Astrocyte (in vitro differentiated cells and primary cell): ENCODE measurements at regions not wholly inside any gene's neighbourhood (a gene's known extent, or its start where the extent isn't known, plus 50 kb on each side); places are given as distances from the start of the nearest gene placed in this dataset.

Experiments used
- DNase-seq: peaks from one replicate; pipeline ENCODE4 v3.0.0-alpha.2; 2010; ENCODE audit warnings: low read depth
- FAIRE-seq: peaks from 2 replicates; lab custom pipeline; 2011; peaks lifted over from hg19 to GRCh38; lab: Jason Lieb, UNC
- H2AFZ ChIP-seq: 2 replicates; pipeline ENCODE4 v1.6.0; 2012; ENCODE audit warnings: low read depth, low read length, inconsistent platforms
- H3K27ac ChIP-seq: 2 replicates; pipeline ENCODE4 v1.5.1; 2011; ENCODE audit warnings: low read depth, low read length, inconsistent platforms
- H3K27me3 ChIP-seq: 2 replicates; pipeline ENCODE4 v1.6.0; 2011; ENCODE audit warnings: low read length, inconsistent platforms; ENCODE audit not compliant: insufficient read depth
- H3K36me3 ChIP-seq: 2 replicates; pipeline ENCODE4 v1.5.1; 2011; ENCODE audit warnings: low read length, inconsistent platforms; ENCODE audit not compliant: insufficient read depth
- H3K4me1 ChIP-seq: 2 replicates; pipeline ENCODE4 v1.5.1; 2011; ENCODE audit warnings: low read length, inconsistent platforms; ENCODE audit not compliant: insufficient read depth
- H3K4me2 ChIP-seq: 2 replicates; pipeline ENCODE4 v1.6.0; 2012; ENCODE audit warnings: low read length, inconsistent platforms
- H3K4me3 ChIP-seq: 2 replicates; pipeline ENCODE4 v1.5.1; 2011; ENCODE audit warnings: low read depth, mild to moderate bottlenecking, low read length, inconsistent platforms; ENCODE audit not compliant: insufficient read depth
- H3K79me2 ChIP-seq: 2 replicates; pipeline ENCODE4 v1.6.0; 2012; ENCODE audit warnings: mild to moderate bottlenecking, low read length, inconsistent platforms; ENCODE audit not compliant: insufficient read depth
- H3K9ac ChIP-seq: 2 replicates; pipeline ENCODE4 v1.6.0; 2012; ENCODE audit warnings: mild to moderate bottlenecking, low read length, inconsistent platforms
- H3K9me3 ChIP-seq: 2 replicates; pipeline ENCODE4 v1.5.1; 2012; ENCODE audit warnings: low read depth, mild to moderate bottlenecking, low read length, inconsistent platforms; ENCODE audit not compliant: insufficient read depth
- H4K20me1 ChIP-seq: 2 replicates; pipeline ENCODE4 v1.6.0; 2012; ENCODE audit warnings: low read length, inconsistent platforms; ENCODE audit not compliant: insufficient read depth
- H3K27ac Mint-ChIP-seq: one replicate; pipeline ENCODE4 v1.8.0; 2021; ENCODE audit warnings: mild to moderate bottlenecking, mixed read lengths; ENCODE audit not compliant: unreplicated experiment
- H3K27me3 Mint-ChIP-seq: one replicate; pipeline ENCODE4 v1.8.0; 2021; ENCODE audit warnings: low read depth, mixed read lengths; ENCODE audit not compliant: unreplicated experiment
- H3K36me3 Mint-ChIP-seq: one replicate; pipeline ENCODE4 v1.8.0; 2021; ENCODE audit warnings: low read depth, mixed read lengths; ENCODE audit not compliant: unreplicated experiment
- H3K4me1 Mint-ChIP-seq: one replicate; pipeline ENCODE4 v1.8.0; 2021; ENCODE audit warnings: low read depth, mixed read lengths; ENCODE audit not compliant: unreplicated experiment
- H3K4me3 Mint-ChIP-seq: one replicate; pipeline ENCODE4 v1.8.0; 2021; ENCODE audit warnings: mild to moderate bottlenecking, moderate library complexity, mixed read lengths; ENCODE audit not compliant: unreplicated experiment
- H3K9me3 Mint-ChIP-seq: one replicate; pipeline ENCODE4 v1.8.0; 2021; ENCODE audit warnings: mild to moderate bottlenecking, mixed read lengths; ENCODE audit not compliant: unreplicated experiment
- EZH2 ChIP-seq: IDR thresholded peaks from 2 replicates; pipeline ENCODE4 v1.6.1; 2012; ENCODE audit warnings: mild to moderate bottlenecking, low read length, inconsistent platforms; ENCODE audit not compliant: insufficient read depth
- TF ChIP-seq, protein P1 (sequence below): IDR thresholded peaks from 2 replicates; pipeline ENCODE4 v1.5.1; 2011; ENCODE audit warnings: low read depth, mild to moderate bottlenecking, inconsistent platforms, low read length, moderate library complexity; ENCODE audit not compliant: insufficient read depth

DNA sequence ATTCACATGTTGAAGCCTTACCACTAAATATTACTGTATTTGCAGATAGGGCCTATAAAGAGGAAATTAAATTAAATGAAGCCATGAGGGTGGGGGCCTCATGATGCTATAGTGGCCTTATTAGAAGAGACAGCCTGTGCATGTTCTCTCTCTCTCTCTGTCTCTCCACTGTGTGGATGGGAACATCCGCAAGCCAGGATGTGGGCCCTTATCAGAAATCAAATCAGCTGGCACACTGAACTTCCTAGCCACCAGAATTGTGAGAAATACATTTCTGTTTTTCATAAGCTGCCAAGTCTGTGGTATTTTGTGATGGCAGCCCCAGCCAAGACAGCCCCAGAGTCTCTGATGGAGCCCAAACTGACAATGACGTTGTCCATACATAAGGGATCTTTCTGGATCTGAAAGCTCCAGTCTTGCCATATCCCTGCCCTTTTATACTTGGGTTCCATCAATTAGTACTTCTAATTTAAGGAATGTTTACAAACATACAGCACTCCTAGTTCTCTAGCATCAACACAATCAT lies 300.5 kb upstream of the ATP10B start:
- no peaks in the 10 kb centered on the region for H3K36me3 Mint-ChIP-seq
- H3K27me3 Mint-ChIP-seq = no peaks in the 10 kb centered on the region
- no peak for DNase-seq
- no peak for FAIRE-seq
- Histone ChIP-seq H3K4me2 (no peak overlapping the region), H3K27ac (no peak overlapping the region), H3K4me1 (no peaks in the 10 kb centered on the region), H3K79me2 (no peaks in the 10 kb centered on the region), H3K4me3 (no peak overlapping the region), H4K20me1 (no peaks in the 10 kb centered on the region), H2AFZ (no peak overlapping the region), H3K27me3 (no peaks in the 10 kb centered on the region), H3K9me3 (no peaks in the 10 kb centered on the region), H3K36me3 (no peaks in the 10 kb centered on the region), H3K9ac (no peak overlapping the region)
- no peak overlapping the region for H3K27ac Mint-ChIP-seq
- H3K4me3 Mint-ChIP-seq = no peak overlapping the region
- TF ChIP-seq EZH2 = no peak
- no peaks in the 10 kb centered on the region for H3K9me3 Mint-ChIP-seq
- H3K4me1 Mint-ChIP-seq = no peaks in the 10 kb centered on the region

DNA sequence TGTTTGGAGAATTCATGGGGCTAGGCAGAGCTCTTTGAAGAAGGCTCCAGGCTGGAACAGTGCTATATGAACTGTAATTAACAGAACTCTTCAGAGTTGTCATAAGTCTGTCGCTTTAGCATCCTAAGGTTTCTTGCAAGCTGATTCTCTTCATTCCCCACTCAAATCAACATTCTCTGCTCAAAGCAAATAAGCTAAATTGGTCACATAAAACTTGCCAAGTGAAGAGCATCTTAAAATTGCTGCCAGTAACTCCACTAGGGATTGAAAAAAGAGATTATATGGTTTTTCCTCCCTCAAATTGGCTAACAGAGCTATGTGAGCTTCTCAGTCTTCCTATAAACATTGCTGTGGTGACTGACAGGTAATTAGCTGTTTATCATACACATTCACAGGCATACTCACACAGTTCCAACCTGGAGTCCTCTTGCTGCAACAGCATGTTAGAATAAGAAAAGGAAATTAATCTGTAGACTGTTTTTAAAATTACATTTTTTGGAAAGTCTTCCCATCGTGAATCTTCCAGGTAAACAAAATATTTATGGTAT lies 298.5 kb upstream of the ATP10B start:
- H3K4me2 ChIP-seq = no peak overlapping the region
- Mint-ChIP-seq H3K27me3 (no peaks in the 10 kb centered on the region), H3K4me3 (no peak overlapping the region), H3K36me3 (no peaks in the 10 kb centered on the region), H3K9me3 (no peaks in the 10 kb centered on the region), H3K27ac (no peak overlapping the region), H3K4me1 (no peaks in the 10 kb centered on the region)
- no peak overlapping the region for H3K27ac ChIP-seq
- H3K27me3 ChIP-seq = no peaks in the 10 kb centered on the region
- no peaks in the 10 kb centered on the region for H3K9me3 ChIP-seq
- H3K36me3 ChIP-seq = no peaks in the 10 kb centered on the region
- no peak overlapping the region for H2AFZ ChIP-seq
- TF ChIP-seq, protein P1, sequence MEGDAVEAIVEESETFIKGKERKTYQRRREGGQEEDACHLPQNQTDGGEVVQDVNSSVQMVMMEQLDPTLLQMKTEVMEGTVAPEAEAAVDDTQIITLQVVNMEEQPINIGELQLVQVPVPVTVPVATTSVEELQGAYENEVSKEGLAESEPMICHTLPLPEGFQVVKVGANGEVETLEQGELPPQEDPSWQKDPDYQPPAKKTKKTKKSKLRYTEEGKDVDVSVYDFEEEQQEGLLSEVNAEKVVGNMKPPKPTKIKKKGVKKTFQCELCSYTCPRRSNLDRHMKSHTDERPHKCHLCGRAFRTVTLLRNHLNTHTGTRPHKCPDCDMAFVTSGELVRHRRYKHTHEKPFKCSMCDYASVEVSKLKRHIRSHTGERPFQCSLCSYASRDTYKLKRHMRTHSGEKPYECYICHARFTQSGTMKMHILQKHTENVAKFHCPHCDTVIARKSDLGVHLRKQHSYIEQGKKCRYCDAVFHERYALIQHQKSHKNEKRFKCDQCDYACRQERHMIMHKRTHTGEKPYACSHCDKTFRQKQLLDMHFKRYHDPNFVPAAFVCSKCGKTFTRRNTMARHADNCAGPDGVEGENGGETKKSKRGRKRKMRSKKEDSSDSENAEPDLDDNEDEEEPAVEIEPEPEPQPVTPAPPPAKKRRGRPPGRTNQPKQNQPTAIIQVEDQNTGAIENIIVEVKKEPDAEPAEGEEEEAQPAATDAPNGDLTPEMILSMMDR = no peak
- no peak for TF ChIP-seq EZH2
- H3K9ac ChIP-seq = no peak overlapping the region
- H3K4me1 ChIP-seq = no peaks in the 10 kb centered on the region
- no peak for FAIRE-seq
- no peaks in the 10 kb centered on the region for H3K79me2 ChIP-seq
- no peak for DNase-seq
- H3K4me3 ChIP-seq = no peak overlapping the region
- H4K20me1 ChIP-seq = no peaks in the 10 kb centered on the region

DNA sequence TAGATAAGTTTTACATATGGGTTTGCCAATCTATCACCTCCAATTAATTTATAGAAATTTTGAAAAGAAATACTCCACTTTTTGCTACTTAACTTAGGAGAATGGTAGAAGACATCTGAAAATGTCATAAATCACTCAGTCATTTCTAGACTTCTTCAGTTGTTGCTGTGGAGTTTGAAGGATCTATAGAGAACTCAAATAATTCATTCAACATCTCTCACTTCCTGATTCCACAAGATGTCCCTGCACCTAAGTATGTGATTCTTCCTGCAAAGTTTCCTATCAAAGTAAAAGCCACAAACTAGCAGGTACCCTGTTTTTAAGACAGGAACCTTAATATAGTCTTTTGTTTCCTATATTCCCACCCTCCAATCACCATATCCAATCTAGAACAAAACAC lies 297.1 kb upstream of the ATP10B start:
- Mint-ChIP-seq H3K9me3 (no peaks in the 10 kb centered on the region), H3K27me3 (no peaks in the 10 kb centered on the region), H3K4me3 (no peak overlapping the region), H3K36me3 (no peaks in the 10 kb centered on the region), H3K4me1 (no peaks in the 10 kb centered on the region), H3K27ac (no peak overlapping the region)
- no peaks in the 10 kb centered on the region for H3K9me3 ChIP-seq
- no peak overlapping the region for H3K27ac ChIP-seq
- no peak overlapping the region for H2AFZ ChIP-seq
- H3K4me2 ChIP-seq = no peak overlapping the region
- TF ChIP-seq EZH2 = no peak
- TF ChIP-seq, protein P1 = no peak
- no peak for DNase-seq
- H3K4me1 ChIP-seq = no peaks in the 10 kb centered on the region
- H3K9ac ChIP-seq = no peak overlapping the region
- H3K4me3 ChIP-seq = no peak overlapping the region
- no peaks in the 10 kb centered on the region for H4K20me1 ChIP-seq
- no peaks in the 10 kb centered on the region for H3K79me2 ChIP-seq
- H3K36me3 ChIP-seq = no peaks in the 10 kb centered on the region
- no peaks in the 10 kb centered on the region for H3K27me3 ChIP-seq
- no peak for FAIRE-seq
